NB4 (cell line): ENCODE measurements at regions not wholly inside any gene's neighbourhood (a gene's known extent, or its start where the extent isn't known, plus 50 kb on each side); places are given as distances from the start of the nearest gene placed in this dataset.

Experiments used
- DNase-seq: peaks from one replicate; pipeline ENCODE4 v3.0.0; 2010; ENCODE audit warnings: low read depth
- H3K4me3 ChIP-seq: one replicate; pipeline ENCODE4 v1.5.1; 2011; ENCODE audit warnings: mild to moderate bottlenecking, low read depth, low read length, moderate library complexity
- MAX ChIP-seq: IDR thresholded peaks from 2 replicates; pipeline ENCODE4 v1.6.1; 2011; ENCODE audit warnings: low read depth, low read length
- MYC ChIP-seq: IDR thresholded peaks from 2 replicates; pipeline ENCODE4 v1.6.1; 2011; ENCODE audit warnings: low read depth, low read length
- POLR2A ChIP-seq: IDR thresholded peaks from 2 replicates; pipeline ENCODE4 v1.6.1; 2011; ENCODE audit warnings: mild to moderate bottlenecking; ENCODE audit not compliant: insufficient read length; ENCODE audit errors: extremely low read depth
- TF ChIP-seq, protein P1 (sequence below): IDR thresholded peaks from one replicate; pipeline ENCODE4 v1.5.1; 2012; ENCODE audit warnings: low read depth, low read length

DNA sequence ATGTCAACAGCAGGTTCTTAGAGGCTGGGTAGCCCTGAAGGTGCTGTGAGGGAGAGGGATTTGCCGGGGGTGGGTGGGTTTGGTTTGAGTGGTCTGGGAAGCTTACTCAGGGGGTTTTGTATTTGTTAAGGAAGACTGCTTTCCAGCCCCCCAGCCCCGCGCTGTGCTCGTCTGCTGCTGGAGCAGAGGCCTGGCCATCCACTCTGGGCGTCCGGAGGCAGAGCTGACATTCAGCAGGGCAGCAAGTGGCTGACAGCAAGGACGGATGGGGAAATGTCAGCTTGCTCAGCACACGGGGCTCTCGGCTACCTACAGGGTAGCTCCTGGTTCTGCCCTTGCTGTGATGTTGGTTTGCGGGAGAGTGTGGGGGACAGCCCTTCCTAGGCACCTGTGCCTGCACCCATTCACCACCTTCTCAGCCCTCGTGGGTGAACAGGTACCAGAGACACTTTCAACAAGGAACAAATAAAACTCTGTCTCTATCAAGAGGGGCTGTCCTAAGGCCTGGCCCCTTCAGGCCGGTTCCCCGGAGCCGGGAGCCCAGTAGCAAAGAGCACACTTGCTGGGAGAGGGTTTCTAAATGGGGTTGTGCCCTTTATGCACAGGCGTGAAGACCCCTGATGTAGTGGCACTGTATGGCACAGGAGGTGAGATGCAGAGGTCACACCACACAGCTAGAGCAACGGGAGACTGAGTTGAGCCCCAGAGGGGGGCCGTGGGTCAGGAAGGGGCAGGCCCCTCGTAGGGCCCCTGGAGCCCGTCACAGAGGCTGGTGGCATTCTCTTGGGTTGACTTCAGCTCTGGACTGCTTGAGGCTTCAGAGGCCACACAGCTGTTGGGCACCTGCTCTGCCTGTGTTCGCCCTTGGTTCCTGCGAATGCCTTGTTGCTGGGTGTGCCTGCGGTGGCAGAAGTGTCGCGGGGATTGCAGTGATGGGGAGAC, 72.2 kb upstream of the SHH start:
- DNase-seq = no peak
- TF ChIP-seq MAX = no peak
- TF ChIP-seq POLR2A = no peak
- TF ChIP-seq, protein P1, sequence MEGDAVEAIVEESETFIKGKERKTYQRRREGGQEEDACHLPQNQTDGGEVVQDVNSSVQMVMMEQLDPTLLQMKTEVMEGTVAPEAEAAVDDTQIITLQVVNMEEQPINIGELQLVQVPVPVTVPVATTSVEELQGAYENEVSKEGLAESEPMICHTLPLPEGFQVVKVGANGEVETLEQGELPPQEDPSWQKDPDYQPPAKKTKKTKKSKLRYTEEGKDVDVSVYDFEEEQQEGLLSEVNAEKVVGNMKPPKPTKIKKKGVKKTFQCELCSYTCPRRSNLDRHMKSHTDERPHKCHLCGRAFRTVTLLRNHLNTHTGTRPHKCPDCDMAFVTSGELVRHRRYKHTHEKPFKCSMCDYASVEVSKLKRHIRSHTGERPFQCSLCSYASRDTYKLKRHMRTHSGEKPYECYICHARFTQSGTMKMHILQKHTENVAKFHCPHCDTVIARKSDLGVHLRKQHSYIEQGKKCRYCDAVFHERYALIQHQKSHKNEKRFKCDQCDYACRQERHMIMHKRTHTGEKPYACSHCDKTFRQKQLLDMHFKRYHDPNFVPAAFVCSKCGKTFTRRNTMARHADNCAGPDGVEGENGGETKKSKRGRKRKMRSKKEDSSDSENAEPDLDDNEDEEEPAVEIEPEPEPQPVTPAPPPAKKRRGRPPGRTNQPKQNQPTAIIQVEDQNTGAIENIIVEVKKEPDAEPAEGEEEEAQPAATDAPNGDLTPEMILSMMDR = no peak
- no peak for TF ChIP-seq MYC
- H3K4me3 ChIP-seq = no peak overlapping the region

- DNase-seq = no peak
- no peak overlapping the region for H3K4me3 ChIP-seq
- TF ChIP-seq MAX (no peak), POLR2A (no peak), MYC (no peak)
- TF ChIP-seq, protein P1 = no peak
These were observed 71.4 kb upstream of the SHH start for GRCh38 chr7:155883491-155884224.

- H3K4me3 ChIP-seq = no peak overlapping the region
- TF ChIP-seq MAX (no peak), POLR2A (no peak), MYC (no peak)
- TF ChIP-seq, protein P1 = no peak
- no peak for DNase-seq
These were observed 70.3 kb upstream of the SHH start for GRCh38 chr7:155882596-155882995.

DNA sequence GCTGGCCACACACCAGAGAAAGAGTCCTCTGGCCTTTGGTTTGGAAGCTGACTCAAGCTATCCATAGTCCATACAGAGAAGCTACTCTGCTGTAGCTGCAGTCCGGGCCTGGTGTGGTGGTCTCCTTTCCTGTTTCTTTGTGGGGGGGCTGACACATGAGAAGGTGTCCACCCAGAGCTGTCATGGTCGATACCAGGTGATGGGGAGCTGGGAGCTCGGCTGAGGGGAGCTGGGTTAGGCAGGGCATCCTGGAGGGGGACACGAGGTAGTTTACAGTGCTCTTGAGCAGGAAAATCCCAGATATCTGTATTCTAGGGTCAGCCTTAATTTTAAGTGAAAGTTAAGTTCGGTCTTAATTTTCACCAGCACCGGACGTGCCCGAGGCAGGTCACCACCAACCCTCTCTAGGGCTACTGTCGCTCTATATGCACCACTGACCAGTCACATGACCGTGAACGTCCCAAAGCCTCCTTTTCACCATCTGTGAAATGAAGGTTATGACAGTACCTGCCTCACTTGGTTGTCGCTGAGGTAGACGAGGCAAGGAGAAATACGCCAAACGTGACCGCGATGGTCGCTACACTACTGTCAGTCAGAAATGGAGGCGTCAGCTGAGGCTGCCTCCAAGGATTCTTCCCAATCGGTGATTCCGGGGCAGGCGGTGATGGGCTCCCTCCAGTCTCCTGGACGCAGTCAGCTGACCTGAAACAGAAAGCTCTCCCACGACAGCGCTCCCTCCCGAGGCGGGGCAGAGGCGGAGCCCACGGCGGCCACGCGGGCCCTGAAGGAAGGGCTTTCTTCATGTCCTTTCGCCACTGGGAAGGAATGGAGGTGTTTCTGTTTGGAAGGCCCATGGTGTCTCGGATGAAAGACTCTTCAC, 69.4 kb upstream of the SHH start:
- TF ChIP-seq, protein P1 = no peak
- TF ChIP-seq MAX (no peak), POLR2A (no peak), MYC (no peak)
- DNase-seq = no peak
- H3K4me3 ChIP-seq = no peak overlapping the region

- no peak for DNase-seq
- TF ChIP-seq POLR2A (no peak), MYC (no peak)
- no peak overlapping the region for H3K4me3 ChIP-seq
These were observed 68.5 kb upstream of the SHH start for GRCh38 chr7:155880721-155881120.
